ENCODE measurements at regions not wholly inside any gene's neighbourhood (a gene's known extent, or its start where the extent isn't known, plus 50 kb on each side); places are given as distances from the start of the nearest gene placed in this dataset.

DNA sequence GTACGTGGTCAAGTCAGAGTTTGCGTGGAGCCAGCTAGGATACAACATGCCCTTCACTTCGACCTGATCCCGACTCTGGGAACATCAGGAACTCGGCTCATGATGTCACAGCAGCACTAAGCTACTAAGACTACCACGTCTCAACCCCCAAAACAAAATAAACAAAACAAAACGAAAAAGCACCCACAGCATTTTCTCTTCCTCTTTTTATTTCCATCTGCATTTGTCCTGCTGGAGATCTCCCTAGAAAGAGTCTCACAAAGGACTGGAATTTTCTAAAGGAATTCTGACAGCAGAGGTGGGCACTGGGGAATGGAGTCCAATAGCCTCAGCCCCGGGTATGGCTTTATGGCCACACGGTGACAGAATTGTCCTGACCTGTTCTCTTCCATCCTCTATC lies 196.6 kb downstream of the SALL1 start:
- Histone ChIP-seq H3K36me3 (ENCODE audit: control insufficient read depth, insufficient read depth, low read length) (no peaks in the 10 kb centered on the region), H3K9me3 (ENCODE audit: control insufficient read depth, insufficient read depth, low read length) (no peaks in the 10 kb centered on the region), H3K27ac (ENCODE audit: low read length) (no peak overlapping the region), H3K4me1 (ENCODE audit: control insufficient read depth, insufficient read depth, low read length) (no peaks in the 10 kb centered on the region), H3K4me3 (ENCODE audit: low read length) (no peak overlapping the region), H3K27me3 (ENCODE audit: control insufficient read depth, insufficient read depth, low read length) (no peaks in the 10 kb centered on the region)
- DNase-seq, result no peak
- no peak overlapping the region for H3K4me3 Mint-ChIP-seq
- TF ChIP-seq, protein P1, sequence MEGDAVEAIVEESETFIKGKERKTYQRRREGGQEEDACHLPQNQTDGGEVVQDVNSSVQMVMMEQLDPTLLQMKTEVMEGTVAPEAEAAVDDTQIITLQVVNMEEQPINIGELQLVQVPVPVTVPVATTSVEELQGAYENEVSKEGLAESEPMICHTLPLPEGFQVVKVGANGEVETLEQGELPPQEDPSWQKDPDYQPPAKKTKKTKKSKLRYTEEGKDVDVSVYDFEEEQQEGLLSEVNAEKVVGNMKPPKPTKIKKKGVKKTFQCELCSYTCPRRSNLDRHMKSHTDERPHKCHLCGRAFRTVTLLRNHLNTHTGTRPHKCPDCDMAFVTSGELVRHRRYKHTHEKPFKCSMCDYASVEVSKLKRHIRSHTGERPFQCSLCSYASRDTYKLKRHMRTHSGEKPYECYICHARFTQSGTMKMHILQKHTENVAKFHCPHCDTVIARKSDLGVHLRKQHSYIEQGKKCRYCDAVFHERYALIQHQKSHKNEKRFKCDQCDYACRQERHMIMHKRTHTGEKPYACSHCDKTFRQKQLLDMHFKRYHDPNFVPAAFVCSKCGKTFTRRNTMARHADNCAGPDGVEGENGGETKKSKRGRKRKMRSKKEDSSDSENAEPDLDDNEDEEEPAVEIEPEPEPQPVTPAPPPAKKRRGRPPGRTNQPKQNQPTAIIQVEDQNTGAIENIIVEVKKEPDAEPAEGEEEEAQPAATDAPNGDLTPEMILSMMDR (IDR thresholded peaks at IDR 0.05), result no peak
- H3K27me3 Mint-ChIP-seq (ENCODE audit: low read depth in 2 of 2), result peaks cover 7 to 30% of the 10 kb centered on the region in 2 donors
- no peak overlapping the region for H3K27ac Mint-ChIP-seq
- intact Hi-C loops (cut with micrococcal nuclease), result no loop called here
- 51% methylated on average over 9 of the region's 9 CpGs for WGBS (ENCODE audit: insufficient coverage)
- ATAC-seq, result no peak
- H3K4me1 Mint-ChIP-seq, result no peaks in the 10 kb centered on the region
- H3K9me3 Mint-ChIP-seq, result no peaks in the 10 kb centered on the region
- H3K36me3 Mint-ChIP-seq, result no peaks in the 10 kb centered on the region

DNA sequence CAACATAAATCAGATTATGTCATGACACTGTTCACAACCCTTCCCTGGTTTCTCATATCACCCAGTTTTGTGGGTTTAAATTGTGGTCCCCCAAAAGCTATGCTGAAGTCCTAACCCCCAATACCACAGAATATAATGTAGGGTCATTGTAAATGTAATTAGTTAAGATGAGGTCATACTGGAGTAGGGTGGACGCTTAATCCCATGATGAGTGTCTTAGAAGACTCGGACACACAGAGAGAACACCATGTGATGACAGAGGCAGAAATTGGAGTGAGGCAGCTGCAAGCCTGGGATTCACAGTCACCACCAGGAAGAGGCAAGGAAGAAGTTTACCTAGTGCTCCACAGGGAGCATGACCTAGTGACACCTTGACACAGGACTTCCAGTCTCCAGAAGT lies 197.8 kb downstream of the SALL1 start:
- Histone ChIP-seq H3K4me1 (ENCODE audit: control insufficient read depth, insufficient read depth, low read length) (no peaks in the 10 kb centered on the region), H3K27me3 (ENCODE audit: control insufficient read depth, insufficient read depth, low read length) (no peaks in the 10 kb centered on the region), H3K36me3 (ENCODE audit: control insufficient read depth, insufficient read depth, low read length) (no peaks in the 10 kb centered on the region), H3K4me3 (ENCODE audit: low read length) (no peak overlapping the region), H3K27ac (ENCODE audit: low read length) (no peak overlapping the region), H3K9me3 (ENCODE audit: control insufficient read depth, insufficient read depth, low read length) (no peaks in the 10 kb centered on the region)
- no peak for DNase-seq
- Mint-ChIP-seq H3K9me3 (no peaks in the 10 kb centered on the region), H3K4me3 (no peak overlapping the region), H3K36me3 (no peaks in the 10 kb centered on the region), H3K4me1 (no peaks in the 10 kb centered on the region), H3K27ac (no peak overlapping the region), H3K27me3 (ENCODE audit: low read depth in 2 of 2) (peaks cover 7 to 30% of the 10 kb centered on the region in 2 donors)
- no peak for ATAC-seq
- 86% methylated on average over 2 of the region's 2 CpGs for WGBS (ENCODE audit: insufficient coverage)
- intact Hi-C loops (cut with micrococcal nuclease), result no loop called here
- TF ChIP-seq, protein P1 (IDR thresholded peaks at IDR 0.05), result no peak

DNA sequence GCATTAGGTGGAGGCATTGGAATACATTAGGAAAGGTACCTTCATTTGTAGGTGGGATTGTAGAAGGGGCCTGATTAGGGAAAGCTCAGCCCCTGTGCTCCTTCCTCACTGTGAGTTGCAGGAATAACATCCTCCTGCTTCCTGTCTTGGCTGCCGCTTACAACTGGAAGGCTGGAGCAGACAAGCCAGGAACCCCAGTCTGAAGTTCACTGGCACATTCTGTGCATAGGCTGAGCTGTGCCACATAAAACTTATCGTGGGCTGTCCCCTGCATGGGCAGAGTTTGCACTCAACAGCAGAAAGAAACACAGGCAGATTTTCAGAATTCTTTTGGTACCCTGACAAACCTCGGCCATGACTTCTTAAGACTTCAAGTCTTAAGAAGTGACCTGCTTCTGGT lies 200.1 kb downstream of the SALL1 start:
- H3K27me3 Mint-ChIP-seq (ENCODE audit: low read depth in 2 of 2), result peaks cover 7 to 36% of the 10 kb centered on the region in 2 donors
- 71% methylated on average over 3 of the region's 3 CpGs for WGBS (ENCODE audit: insufficient coverage)
- no peak overlapping the region for H3K4me3 ChIP-seq (ENCODE audit: low read length)
- DNase-seq, result no peak
- H3K4me1 Mint-ChIP-seq, result no peaks in the 10 kb centered on the region
- H3K36me3 ChIP-seq (ENCODE audit: control insufficient read depth, insufficient read depth, low read length), result no peaks in the 10 kb centered on the region
- intact Hi-C loops (cut with micrococcal nuclease), result no loop called here
- TF ChIP-seq, protein P1 (IDR thresholded peaks at IDR 0.05), result no peak
- no peaks in the 10 kb centered on the region for H3K4me1 ChIP-seq (ENCODE audit: control insufficient read depth, insufficient read depth, low read length)
- no peaks in the 10 kb centered on the region for H3K9me3 ChIP-seq (ENCODE audit: control insufficient read depth, insufficient read depth, low read length)
- H3K27ac Mint-ChIP-seq, result no peak overlapping the region
- H3K27me3 ChIP-seq (ENCODE audit: control insufficient read depth, insufficient read depth, low read length), result no peaks in the 10 kb centered on the region
- H3K9me3 Mint-ChIP-seq, result no peaks in the 10 kb centered on the region
- no peak for ATAC-seq
- no peaks in the 10 kb centered on the region for H3K36me3 Mint-ChIP-seq
- no peak overlapping the region for H3K27ac ChIP-seq (ENCODE audit: low read length)
- no peak overlapping the region for H3K4me3 Mint-ChIP-seq

DNA sequence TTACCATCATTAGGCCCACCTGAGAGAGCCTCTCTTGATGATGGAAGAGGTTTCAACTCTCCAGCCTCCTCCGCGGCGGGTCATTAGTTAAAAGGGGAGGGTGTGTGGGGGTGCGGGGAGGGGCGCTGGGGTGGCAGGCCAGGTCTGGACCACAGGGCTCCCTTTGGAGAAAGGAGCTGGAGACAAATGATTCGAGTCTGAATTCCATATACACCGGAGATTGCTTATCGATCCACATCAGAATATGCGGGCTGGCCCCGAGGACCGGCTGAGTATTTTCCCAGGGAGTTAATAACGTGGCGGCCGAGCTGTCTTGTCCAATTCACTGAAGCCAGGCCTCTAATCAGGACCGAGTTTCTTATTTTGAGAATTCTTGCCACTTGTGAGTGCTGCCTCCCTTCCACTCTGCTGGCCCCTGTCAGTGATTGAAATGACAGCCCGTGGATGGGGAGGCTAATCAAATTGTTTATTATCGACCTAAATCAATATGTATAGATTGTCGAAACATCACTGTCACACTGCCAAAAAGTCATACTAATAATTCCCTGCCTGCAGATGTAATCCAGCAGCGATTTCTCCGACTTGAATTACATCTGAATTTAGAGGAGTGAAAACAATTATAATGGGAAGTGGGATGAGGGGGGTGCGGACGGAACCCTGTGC lies 202.7 kb downstream of the SALL1 start:
- no peak for DNase-seq

More for the DNA sequence above, 202.7 kb downstream of the SALL1 start:
- no peak for ATAC-seq
- no peaks in the 10 kb centered on the region for H3K4me1 ChIP-seq (ENCODE audit: control insufficient read depth, insufficient read depth, low read length)
- H3K27me3 ChIP-seq (ENCODE audit: control insufficient read depth, insufficient read depth, low read length), result no peaks in the 10 kb centered on the region
- H3K27ac Mint-ChIP-seq, result no peak overlapping the region
- H3K36me3 Mint-ChIP-seq, result no peaks in the 10 kb centered on the region
- no peaks in the 10 kb centered on the region for H3K9me3 Mint-ChIP-seq
- H3K4me1 Mint-ChIP-seq, result no peaks in the 10 kb centered on the region
- no peak overlapping the region for H3K4me3 ChIP-seq (ENCODE audit: low read length)
- intact Hi-C loops (cut with micrococcal nuclease), result no loop called here
- no peaks in the 10 kb centered on the region for H3K9me3 ChIP-seq (ENCODE audit: control insufficient read depth, insufficient read depth, low read length)
- H3K27me3 Mint-ChIP-seq (ENCODE audit: low read depth in 2 of 2), result peaks cover 6 to 28% of the 10 kb centered on the region in 2 donors
- 94% methylated on average over 22 of the region's 22 CpGs for WGBS (ENCODE audit: insufficient coverage)
- H3K36me3 ChIP-seq (ENCODE audit: control insufficient read depth, insufficient read depth, low read length), result no peaks in the 10 kb centered on the region
- H3K27ac ChIP-seq (ENCODE audit: low read length), result no peak overlapping the region
- TF ChIP-seq, protein P1 (IDR thresholded peaks at IDR 0.05), result no peak
- H3K4me3 Mint-ChIP-seq, result no peak overlapping the region
